NCI-H2107 treated with DMSO at 0.1 percent for 48 hours (cell line): ENCODE measurements at regions not wholly inside any gene's neighbourhood (a gene's known extent, or its start where the extent isn't known, plus 50 kb on each side); places are given as distances from the start of the nearest gene placed in this dataset.

ENCODE experiments used
- DNase-seq: peaks from one replicate; lab custom pipeline; 2025; ENCODE audit not compliant: unreplicated experiment; lab: John Stamatoyannopoulos, UW

DNA sequence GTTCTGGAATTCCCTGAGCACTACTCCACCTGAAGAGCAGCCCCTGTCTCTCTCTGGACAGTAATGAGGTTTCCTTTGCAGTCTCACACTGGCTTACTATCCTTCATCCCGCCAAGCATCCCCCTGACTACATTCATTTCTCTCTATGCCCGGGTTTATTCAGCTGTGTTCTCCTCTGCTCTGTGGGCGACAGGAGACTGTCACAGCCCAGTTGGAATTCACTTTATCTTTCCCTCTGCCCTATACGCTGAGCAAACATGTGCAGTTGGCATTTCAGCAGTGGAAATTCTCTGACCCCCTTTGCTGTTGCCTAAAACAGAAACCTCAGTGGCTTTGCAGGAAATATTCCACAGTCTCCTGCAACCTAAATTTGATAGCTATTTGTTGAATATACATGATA, 83.5 kb upstream of the MAX start:
- no peak for DNase-seq

- no peak for DNase-seq
These were observed 84.6 kb upstream of the MAX start for GRCh38 chr14:65186951-65187350.

- peak; percentile 92 for DNase-seq
These were observed 85.2 kb upstream of the MAX start for GRCh38 chr14:65187421-65188049.

DNA sequence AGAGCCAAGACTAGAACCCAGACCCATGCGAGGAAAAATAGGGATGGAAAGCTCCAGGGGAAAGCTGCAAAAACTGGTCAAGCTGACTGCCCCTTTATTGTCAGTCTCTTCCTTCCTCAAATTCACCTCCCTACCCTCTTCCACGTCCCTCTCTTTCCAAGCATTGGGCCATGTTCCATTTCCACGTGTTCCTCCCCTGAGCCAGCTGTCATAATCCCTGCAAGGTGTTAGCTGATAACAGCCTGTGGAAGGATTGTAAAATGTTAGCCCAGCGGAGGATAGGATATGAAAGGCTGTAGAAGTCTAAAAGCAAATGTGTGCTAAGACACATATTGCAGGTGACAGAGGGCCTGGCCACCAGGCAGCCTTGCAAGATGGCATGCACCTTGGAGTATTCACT, 88.0 kb upstream of the MAX start:
- DNase-seq: no peak

DNA sequence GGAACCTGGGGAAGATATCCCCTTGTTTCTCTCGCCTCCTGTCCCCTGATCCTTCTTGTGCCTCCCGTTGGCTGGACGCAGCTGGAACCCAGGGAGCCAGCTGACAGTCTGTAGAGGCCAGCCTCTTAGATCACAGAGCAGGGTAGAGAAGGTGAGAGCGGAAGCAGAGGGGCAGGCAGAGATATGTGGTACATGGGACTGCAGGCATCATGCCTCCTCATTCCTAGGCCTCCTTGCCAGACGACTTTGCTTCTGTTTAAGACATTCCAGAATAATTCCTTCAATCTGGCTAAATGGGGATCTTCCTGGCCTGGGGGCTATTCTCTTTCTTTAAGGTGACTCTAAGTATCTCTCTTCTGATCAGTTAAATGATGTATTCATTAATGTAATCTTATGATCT, 89.4 kb upstream of the MAX start:
- DNase-seq: no peak

DNA sequence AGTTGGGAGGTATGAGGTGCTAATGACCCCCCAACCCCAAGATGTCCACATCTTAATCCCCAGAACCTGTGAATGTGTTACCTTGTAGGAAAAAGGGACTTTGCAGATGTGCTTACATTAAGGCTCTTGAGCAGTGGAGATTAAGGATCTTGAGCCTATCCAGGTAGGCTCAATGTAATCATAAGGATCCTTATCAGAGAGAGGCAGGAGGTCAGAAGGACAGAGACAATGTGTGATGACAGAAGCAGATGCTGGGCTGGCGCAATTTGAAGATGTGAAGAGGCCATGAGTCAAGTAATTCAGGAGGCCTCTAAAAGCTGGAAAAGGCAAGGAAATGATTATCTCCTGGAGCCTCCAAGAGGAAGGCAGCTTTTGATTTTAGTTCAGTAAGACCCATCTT, 90.4 kb upstream of the MAX start:
- no peak for DNase-seq

DNA sequence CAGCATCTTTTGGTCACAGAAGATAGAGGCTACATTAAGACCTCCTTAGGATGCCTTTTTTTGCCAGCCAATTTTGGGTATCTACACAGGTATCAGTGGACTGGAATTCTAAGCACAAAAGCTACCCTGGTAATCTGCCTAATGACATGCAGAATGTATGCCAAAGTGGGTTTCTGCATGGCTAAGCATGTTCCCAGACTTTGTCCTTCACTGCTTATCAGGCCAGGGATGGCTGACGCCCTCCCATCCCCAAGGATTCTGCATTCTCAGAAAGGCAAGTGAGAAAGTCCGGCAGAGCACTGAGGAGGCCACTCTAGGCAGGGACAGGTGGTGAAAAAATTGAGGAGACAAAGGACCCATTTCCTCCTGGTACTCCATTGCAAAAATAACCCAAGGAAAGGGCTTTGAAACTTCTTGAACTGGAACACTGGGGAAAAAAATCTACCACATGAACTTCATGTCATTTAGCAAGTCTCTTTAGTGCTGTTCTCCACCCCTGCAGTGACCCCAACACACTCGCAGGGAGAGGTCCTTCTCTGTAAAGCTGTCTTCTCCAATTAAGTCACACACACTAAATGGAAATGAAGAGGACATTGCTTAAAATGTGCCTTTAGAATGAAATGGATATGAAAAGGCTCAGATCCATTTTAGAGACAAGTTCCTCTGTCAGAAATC, 91.7 kb upstream of the MAX start:
- DNase-seq: no peak

DNA sequence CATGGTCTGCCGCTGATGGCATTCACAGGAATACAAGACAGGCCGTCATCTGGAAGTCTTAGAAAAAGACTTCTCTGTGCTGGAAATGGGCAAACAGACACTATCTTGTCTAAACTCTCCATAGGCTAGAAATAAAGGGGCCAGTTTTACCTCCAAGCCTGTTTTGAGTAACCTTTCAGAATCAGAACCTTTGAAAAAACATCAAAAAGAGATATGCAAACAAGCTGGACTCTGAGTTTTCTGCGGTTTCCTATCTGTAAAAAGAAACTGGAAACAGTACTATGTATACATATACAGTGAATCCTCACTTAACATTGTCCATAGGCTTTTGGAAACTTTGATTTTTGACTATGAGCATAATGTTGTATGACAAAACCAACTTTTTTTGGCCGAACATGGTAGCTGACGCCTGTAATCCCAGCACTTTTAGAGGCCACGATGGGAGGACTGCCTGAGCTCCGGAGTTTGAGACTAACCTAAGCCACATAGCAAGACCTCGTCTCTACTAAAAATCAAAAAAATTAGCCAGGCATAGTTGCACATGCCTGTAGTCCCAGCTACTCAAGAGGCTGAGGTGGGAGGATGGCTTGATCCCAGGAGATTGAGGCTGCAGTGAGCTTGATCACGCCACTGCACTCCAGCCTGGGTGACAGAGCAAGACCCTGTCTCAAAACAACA, 92.9 kb upstream of the MAX start:
- DNase-seq: no peak

- no peak for DNase-seq
These were observed 96.0 kb upstream of the MAX start for GRCh38 chr14:65198346-65198745.

DNA sequence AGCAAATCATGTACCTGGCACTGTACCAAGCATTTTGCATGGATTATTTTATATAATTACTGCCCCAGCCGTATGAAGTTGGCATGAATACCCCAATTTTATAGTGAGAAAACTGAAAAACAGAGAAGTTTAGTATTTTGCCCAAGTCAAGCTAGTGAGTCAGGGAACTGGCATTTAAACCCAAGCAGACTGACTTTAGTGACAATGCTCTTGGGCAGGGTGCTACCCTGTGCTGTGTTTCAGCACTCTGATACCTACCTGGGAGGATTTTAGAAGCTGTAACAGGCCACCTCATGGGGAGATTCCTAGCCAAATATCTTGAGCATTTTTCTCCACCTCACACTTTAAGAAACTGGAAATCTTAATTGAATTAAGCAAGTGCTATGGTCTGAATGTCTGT, 98.1 kb upstream of the MAX start:
- DNase-seq: no peak

- no peak for DNase-seq
These were observed 101.3 kb upstream of the MAX start for GRCh38 chr14:65203574-65203973.

- DNase-seq: no peak
These were observed 101.7 kb upstream of the MAX start for GRCh38 chr14:65204056-65204455.

- no peak for DNase-seq
These were observed 103.7 kb upstream of the MAX start for GRCh38 chr14:65206078-65206447.

GRCh38 chr14:65206448-65207096, 104.3 kb upstream of the MAX start:
- DNase-seq: no peak

DNA sequence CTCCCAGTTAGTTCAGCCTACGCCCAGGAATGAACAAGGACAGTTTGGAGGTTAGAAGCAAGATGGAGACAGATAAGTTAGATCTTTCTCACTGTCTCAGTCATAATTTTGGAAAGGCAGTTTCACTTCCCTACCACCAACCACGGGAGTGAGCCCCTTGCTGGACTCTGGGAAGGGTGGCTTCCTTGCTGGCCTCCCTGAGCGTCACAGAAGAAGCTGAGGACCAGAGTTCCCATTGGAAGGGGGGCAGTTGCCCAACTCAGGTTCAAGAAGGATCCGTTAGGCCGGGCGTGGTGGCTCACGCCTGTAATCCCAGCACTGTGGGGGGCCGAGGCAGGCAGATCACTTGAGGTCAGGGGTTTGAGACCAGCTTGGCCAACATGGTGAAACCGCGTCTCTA, 106.2 kb upstream of the MAX start:
- no peak for DNase-seq

DNA sequence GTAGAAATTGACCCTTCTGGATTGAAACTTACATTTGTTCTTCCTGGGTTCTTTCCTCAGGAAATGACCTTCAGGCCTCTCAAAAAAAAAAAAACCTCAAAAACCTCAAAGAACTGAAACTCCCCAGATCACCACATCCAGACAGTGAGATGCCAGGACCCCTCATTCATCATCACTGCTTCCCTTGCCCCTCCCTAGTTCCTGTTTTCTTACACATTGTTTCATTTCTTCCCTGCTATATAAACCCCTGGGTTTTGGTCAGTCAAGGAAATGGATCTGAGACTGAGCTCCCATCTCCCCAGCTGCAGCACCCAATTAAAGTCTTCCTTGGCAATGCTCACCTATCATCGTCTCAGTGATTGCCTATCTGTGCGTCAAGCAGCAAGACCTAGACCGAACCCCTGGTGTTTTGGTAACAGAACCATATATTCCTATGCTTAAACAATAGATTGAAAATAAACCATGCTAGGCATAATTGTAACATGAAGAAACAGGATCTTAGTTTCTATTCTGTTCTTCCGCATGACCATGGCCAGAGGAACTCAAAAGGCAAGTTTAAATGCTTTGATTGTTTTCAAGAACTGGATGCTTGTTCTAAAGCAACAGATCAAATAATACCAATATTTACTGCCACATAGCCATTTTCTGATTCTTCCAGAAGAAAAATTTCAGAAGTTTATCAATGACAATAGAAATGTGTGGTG, 108.0 kb upstream of the MAX start:
- DNase-seq: no peak

DNA sequence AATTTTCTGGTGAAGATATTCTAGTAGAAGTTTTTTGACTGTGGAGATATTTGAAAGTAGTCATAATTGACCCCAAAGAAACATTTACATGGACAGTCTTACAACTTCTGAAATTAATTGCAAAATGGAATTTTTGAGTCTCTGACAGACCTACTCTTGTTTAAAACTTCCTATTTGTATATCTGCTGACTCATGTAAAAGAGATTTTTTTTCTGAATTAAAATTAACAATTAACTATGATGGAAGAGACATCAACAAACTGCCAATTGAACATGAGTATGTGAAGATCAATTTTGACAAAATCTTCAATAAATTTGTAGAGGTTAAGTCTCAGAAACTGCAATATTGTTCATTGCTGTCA, 108.5 kb upstream of the MAX start:
- no peak for DNase-seq

GRCh38 chr14:65211341-65211987, 109.1 kb upstream of the MAX start:
- DNase-seq: no peak

DNA sequence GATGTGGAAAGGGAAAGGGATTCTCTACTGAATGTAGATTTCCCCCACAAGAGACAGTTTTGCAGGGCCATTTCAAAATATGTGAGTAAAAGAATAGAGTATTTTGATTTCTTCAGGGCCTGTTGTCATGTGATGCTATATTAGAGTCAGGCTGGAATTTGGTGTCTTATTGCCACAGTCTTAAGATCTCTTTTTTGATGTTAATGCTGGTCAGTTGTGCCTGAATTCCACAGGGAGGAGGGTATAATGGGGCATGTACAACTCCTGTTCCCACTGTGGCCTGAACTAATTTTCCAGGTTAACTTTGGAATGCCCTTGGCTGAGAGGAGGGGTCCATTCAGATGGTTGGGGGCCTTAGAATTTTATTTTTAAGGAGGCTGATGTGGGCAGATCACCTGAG, 111.0 kb upstream of the MAX start:
- no peak for DNase-seq

DNA sequence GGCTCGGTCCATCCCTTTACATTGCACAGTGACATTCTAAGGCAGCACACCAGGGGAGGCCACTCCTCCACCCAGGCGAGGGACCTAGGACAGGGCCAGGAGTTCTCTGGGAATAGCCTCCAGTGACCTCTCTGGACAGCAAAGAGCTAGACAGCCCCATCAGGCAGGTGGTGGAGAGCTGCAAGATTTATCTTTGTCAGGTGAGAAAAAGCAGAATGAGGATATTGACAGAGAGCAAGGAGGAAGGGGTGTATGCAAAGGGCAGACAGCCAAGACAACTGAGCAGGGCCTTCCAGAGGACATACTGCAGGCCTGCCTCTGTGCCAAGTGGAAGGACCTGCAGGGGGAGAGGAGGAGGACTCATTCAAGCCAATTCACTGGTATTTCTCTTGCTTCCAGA, 112.4 kb upstream of the MAX start:
- no peak for DNase-seq

GRCh38 chr14:65219353-65219752, 117.0 kb upstream of the MAX start:
- no peak for DNase-seq
